OCI-LY7 (cell line): ENCODE measurements at regions not wholly inside any gene's neighbourhood (a gene's known extent, or its start where the extent isn't known, plus 50 kb on each side); places are given as distances from the start of the nearest gene placed in this dataset.

ENCODE experiments used
- BruUV-seq: library from RNA; stranded (reverse); fragments of 400-500 nt; replicated peaks from 2 replicates; lab custom pipeline; 2021; lab: Mats Ljungman, UMichigan
- CTCF ChIA-PET: fragments of 300-600 bp; sonication (Branson Sonifier 250); formaldehyde crosslinking; loops from one replicate; lab custom pipeline; 2022; ENCODE audit warnings: antibody characterized with exemption; ENCODE audit not compliant: unreplicated experiment; lab: Charles Lee
- POLR2A ChIA-PET: fragments of 300-600 bp; sonication (Branson Sonifier 250); formaldehyde crosslinking; loops from one replicate; lab custom pipeline; 2022; ENCODE audit warnings: antibody characterized with exemption; lab: Charles Lee
- DNase-seq: peaks from one replicate; pipeline ENCODE4 v3.0.0-alpha.2; 2015; ENCODE audit warnings: low spot score
- H2AFZ ChIP-seq: fragments of 200-600 bp; sonication (generic), shearing (Covaris generic); 2 replicates; pipeline ENCODE4 v1.6.1; 2014; ENCODE audit warnings: mild to moderate bottlenecking, antibody characterized with exemption, low read length, moderate library complexity
- H3K27ac ChIP-seq: fragments of 200-600 bp; sonication (generic); 2 replicates; pipeline ENCODE4 v1.5.1; 2014; ENCODE audit warnings: mixed run types, low read depth, mild to moderate bottlenecking, moderate library complexity, low read length, inconsistent platforms; ENCODE audit not compliant: poor library complexity, severe bottlenecking
- H3K36me3 ChIP-seq: fragments of 200-600 bp; sonication (generic); 2 replicates; pipeline ENCODE4 v1.6.1; 2014; ENCODE audit warnings: mild to moderate bottlenecking, antibody characterized with exemption, low read length, moderate library complexity, mixed read lengths; ENCODE audit not compliant: insufficient read depth
- H3K4me1 ChIP-seq: fragments of 200-600 bp; sonication (generic); 2 replicates; pipeline ENCODE4 v1.5.1; 2014; ENCODE audit warnings: mild to moderate bottlenecking, low read length; ENCODE audit not compliant: insufficient read depth, poor library complexity, severe bottlenecking
- H3K4me2 ChIP-seq: fragments of 200-600 bp; sonication (generic); 2 replicates; pipeline ENCODE4 v1.6.1; 2014; ENCODE audit warnings: mild to moderate bottlenecking, low read length
- H3K4me3 ChIP-seq: fragments of 200-600 bp; sonication (generic); 2 replicates; pipeline ENCODE4 v1.5.1; 2014; ENCODE audit warnings: mild to moderate bottlenecking, low read depth, low read length; ENCODE audit not compliant: poor library complexity, severe bottlenecking
- H3K79me2 ChIP-seq: fragments of 200-600 bp; sonication (generic); 2 replicates; pipeline ENCODE4 v1.6.1; 2016; ENCODE audit warnings: low read depth, mild to moderate bottlenecking, low read length, moderate library complexity, mixed read lengths; ENCODE audit not compliant: insufficient read depth
- H3K9me2 ChIP-seq: fragments of 200-600 bp; sonication (generic); 2 replicates; pipeline ENCODE4 v1.6.1; 2016; ENCODE audit warnings: mild to moderate bottlenecking, low read length, mixed read lengths; ENCODE audit not compliant: insufficient read depth
- H3K9me3 ChIP-seq: fragments of 200-600 bp; sonication (generic); 2 replicates; pipeline ENCODE4 v1.6.1; 2014; ENCODE audit warnings: mild to moderate bottlenecking, mixed run types, low read length, mixed read lengths
- H4K20me1 ChIP-seq: fragments of 200-600 bp; sonication (generic); 2 replicates; pipeline ENCODE4 v1.6.1; 2014; ENCODE audit warnings: mild to moderate bottlenecking, antibody characterized with exemption, low read length, moderate library complexity, mixed read lengths; ENCODE audit not compliant: insufficient read depth
- CTCF ChIP-seq: fragments of 200-600 bp; sonication (generic); conservative IDR thresholded peaks from 2 replicates; pipeline ENCODE4 v1.5.1; 2014; ENCODE audit warnings: mild to moderate bottlenecking, antibody characterized with exemption, low read length, moderate library complexity, mixed read lengths
- EZH2phosphoT487 ChIP-seq: fragments of 200-600 bp; sonication (generic); IDR thresholded peaks from 2 replicates; pipeline ENCODE4 v1.6.1; 2018; ENCODE audit warnings: low read depth, borderline replicate concordance, mild to moderate bottlenecking, mixed run types, antibody characterized with exemption, low read length, moderate library complexity, mixed read lengths
- intact Hi-C: fragments of 100-400 bp; cut with micrococcal nuclease; formaldehyde crosslinking; loops from one replicate; pipeline ENCODE4 v1.10.0; 2022; ENCODE audit not compliant: unreplicated experiment

- no peak for TF ChIP-seq CTCF
- TF ChIP-seq EZH2phosphoT487 = no peak
- BruUV-seq = no TSS peak
- H3K9me3 ChIP-seq = no peaks in the 10 kb centered on the region
- H3K36me3 ChIP-seq = no peaks in the 10 kb centered on the region
- H3K79me2 ChIP-seq = no peaks in the 10 kb centered on the region
- H3K4me2 ChIP-seq = no peak overlapping the region
- ChIA-PET POLR2A (no interaction called here), CTCF (no interaction called here)
- H4K20me1 ChIP-seq = no peaks in the 10 kb centered on the region
- H3K4me3 ChIP-seq = no peak overlapping the region
- DNase-seq = no peak
- H3K9me2 ChIP-seq = no peaks in the 10 kb centered on the region
- no peaks in the 10 kb centered on the region for H3K4me1 ChIP-seq
- intact Hi-C loops = loop anchor here (10.0 kb wide), 1 partner anchor 392 kb away; no protein-coding TSS in a partner anchor
- H2AFZ ChIP-seq = no peak overlapping the region
- no peak overlapping the region for H3K27ac ChIP-seq
These were observed 890.5 kb downstream of the UQCRFS1 start for GRCh38 chr19:28322491-28322890.

- TF ChIP-seq EZH2phosphoT487 = no peak
- no peak for TF ChIP-seq CTCF
- CTCF ChIA-PET = no interaction called here
- Histone ChIP-seq H3K79me2 (no peaks in the 10 kb centered on the region), H2AFZ (no peak overlapping the region), H3K4me1 (no peaks in the 10 kb centered on the region), H3K9me2 (no peaks in the 10 kb centered on the region), H3K9me3 (no peaks in the 10 kb centered on the region), H4K20me1 (no peaks in the 10 kb centered on the region), H3K4me2 (no peak overlapping the region), H3K27ac (no peak overlapping the region), H3K4me3 (no peak overlapping the region), H3K36me3 (no peaks in the 10 kb centered on the region)
- no TSS peak for BruUV-seq
- intact Hi-C loops = loop anchor here (5.0 to 10.0 kb wide), 2 partner anchors 395 to 638 kb away; no protein-coding TSS in a partner anchor
- no peak for DNase-seq
- POLR2A ChIA-PET = interaction anchor here (0.6 kb wide), 1 partner anchor 660 kb away, joined by 3 read pairs; no protein-coding TSS in a partner anchor
These were observed 893.0 kb downstream of the UQCRFS1 start for GRCh38 chr19:28319918-28320317.

- TF ChIP-seq CTCF (no peak), EZH2phosphoT487 (no peak)
- Histone ChIP-seq H3K27ac (no peak overlapping the region), H2AFZ (no peak overlapping the region), H3K9me3 (no peaks in the 10 kb centered on the region), H4K20me1 (no peaks in the 10 kb centered on the region), H3K4me2 (no peak overlapping the region), H3K36me3 (no peaks in the 10 kb centered on the region), H3K79me2 (no peaks in the 10 kb centered on the region), H3K4me1 (no peaks in the 10 kb centered on the region), H3K4me3 (no peak overlapping the region), H3K9me2 (no peaks in the 10 kb centered on the region)
- no peak for DNase-seq
- ChIA-PET CTCF (no interaction called here), POLR2A (no interaction called here)
- BruUV-seq = no TSS peak
- intact Hi-C loops = loop anchor here (5.0 kb wide), 1 partner anchor 637 kb away; no protein-coding TSS in a partner anchor
These were observed 893.7 kb downstream of the UQCRFS1 start for GRCh38 chr19:28319227-28319626.
